DOHH2 (cell line): ENCODE measurements at regions not wholly inside any gene's neighbourhood (a gene's known extent, or its start where the extent isn't known, plus 50 kb on each side); places are given as distances from the start of the nearest gene placed in this dataset.

Source experiments
- CTCF ChIP-seq: fragments of 200-600 bp; sonication (generic); IDR thresholded peaks from one replicate; pipeline ENCODE4 v1.5.1; 2014; ENCODE audit warnings: antibody characterized with exemption, mild to moderate bottlenecking, low read depth, low read length; ENCODE audit not compliant: poor library complexity, severe bottlenecking
- EZH2phosphoT487 ChIP-seq: fragments of 200-600 bp; sonication (generic); IDR thresholded peaks from 2 replicates; pipeline ENCODE4 v1.6.1; 2017; ENCODE audit warnings: borderline replicate concordance, mild to moderate bottlenecking, antibody characterized with exemption, low read length, moderate library complexity, mixed read lengths

GRCh38 chr21:16347223-16347622, 617.4 kb downstream of the USP25 start:
- TF ChIP-seq CTCF (no peak), EZH2phosphoT487 (no peak)
